ENCODE measurements at regions not wholly inside any gene's neighbourhood (a gene's known extent, or its start where the extent isn't known, plus 50 kb on each side); places are given as distances from the start of the nearest gene placed in this dataset.

- TF ChIP-seq CTCF (IDR thresholded peaks at IDR 0.05; ENCODE audit: insufficient read depth, low read depth, low read length, missing control alignments): no peak
- no peak overlapping the region for H3K4me3 ChIP-seq (ENCODE audit: low read depth, low read length)
- DNase-seq (ENCODE audit: low read depth): no peak
Measured at GRCh38 chr6:134647861-134648260, 302.0 kb downstream of the ALDH8A1 start.

- no peak for DNase-seq (ENCODE audit: low read depth)
- no peak for TF ChIP-seq CTCF (IDR thresholded peaks at IDR 0.05; ENCODE audit: insufficient read depth, low read depth, low read length, missing control alignments)
- H3K4me3 ChIP-seq (ENCODE audit: low read depth, low read length): no peak overlapping the region
Measured at GRCh38 chr6:134642819-134643218, 307.1 kb downstream of the ALDH8A1 start.

GRCh38 chr6:134642279-134642678 is 307.6 kb downstream of the ALDH8A1 start:
- no peak overlapping the region for H3K4me3 ChIP-seq (ENCODE audit: low read depth, low read length)
- no peak for DNase-seq (ENCODE audit: low read depth)
- TF ChIP-seq CTCF (IDR thresholded peaks at IDR 0.05; ENCODE audit: insufficient read depth, low read depth, low read length, missing control alignments): no peak

- peak; percentile 82 for DNase-seq (ENCODE audit: low read depth)
- peak; percentile 93 for TF ChIP-seq CTCF (IDR thresholded peaks at IDR 0.05; ENCODE audit: insufficient read depth, low read depth, low read length, missing control alignments)
- H3K4me3 ChIP-seq (ENCODE audit: low read depth, low read length): no peak overlapping the region
Measured at GRCh38 chr6:134640975-134641429, 308.9 kb downstream of the ALDH8A1 start.

GRCh38 chr6:134640229-134640628 is 309.7 kb downstream of the ALDH8A1 start:
- no peak for TF ChIP-seq CTCF (IDR thresholded peaks at IDR 0.05; ENCODE audit: insufficient read depth, low read depth, low read length, missing control alignments)
- no peak overlapping the region for H3K4me3 ChIP-seq (ENCODE audit: low read depth, low read length)
- DNase-seq (ENCODE audit: low read depth): no peak

GRCh38 chr6:134637847-134638437 is 312.0 kb downstream of the ALDH8A1 start:
- no peak for TF ChIP-seq CTCF (IDR thresholded peaks at IDR 0.05; ENCODE audit: insufficient read depth, low read depth, low read length, missing control alignments)
- DNase-seq (ENCODE audit: low read depth): no peak
- H3K4me3 ChIP-seq (ENCODE audit: low read depth, low read length): no peak overlapping the region

GRCh38 chr6:134637282-134637681 is 312.6 kb downstream of the ALDH8A1 start:
- no peak for DNase-seq (ENCODE audit: low read depth)
- TF ChIP-seq CTCF (IDR thresholded peaks at IDR 0.05; ENCODE audit: insufficient read depth, low read depth, low read length, missing control alignments): no peak
- H3K4me3 ChIP-seq (ENCODE audit: low read depth, low read length): no peak overlapping the region
